GM12878 (cell line): ENCODE measurements at regions not wholly inside any gene's neighbourhood (a gene's known extent, or its start where the extent isn't known, plus 50 kb on each side); places are given as distances from the start of the nearest gene placed in this dataset.

Source experiments
- ATAC-seq: fragments of 200-7000 bp; cut with Tn5 transposase; 3 replicates; pipeline ENCODE4 v1.9.1; 2020; ENCODE audit warnings: mild to moderate bottlenecking, moderate library complexity
- BruUV-seq: library from RNA; stranded (reverse); fragments of 400-500 nt; replicated peaks from 2 replicates; lab custom pipeline; 2021; lab: Mats Ljungman, UMichigan
- CTCF ChIA-PET: fragments of 300-600 bp; sonication (Branson Sonifier 250); formaldehyde crosslinking; extraction: SDS; loops from one replicate; lab custom pipeline; 2021; ENCODE audit warnings: inconsistent platforms; lab: Yijun Ruan, JAX
- POLR2A ChIA-PET: fragments of 350-600 bp; formaldehyde crosslinking; extraction: SDS; loops from one replicate; lab custom pipeline; 2021; ENCODE audit warnings: inconsistent platforms; lab: Charles Lee
- RAD21 ChIA-PET: fragments of 300-600 bp; sonication (Branson Sonifier 250); formaldehyde crosslinking; loops from one replicate; lab custom pipeline; 2023; ENCODE audit warnings: antibody characterized with exemption; ENCODE audit not compliant: unreplicated experiment; lab: Charles Lee
- SMC1A ChIA-PET: fragments of 300-600 bp; sonication (Branson Sonifier 250); formaldehyde crosslinking; loops from one replicate; lab custom pipeline; 2023; ENCODE audit not compliant: unreplicated experiment, uncharacterized antibody; lab: Charles Lee
- DNase-seq: peaks from one replicate; pipeline ENCODE4 v3.0.0-alpha.2; 2011; ENCODE audit warnings: low read depth, low spot score
- FAIRE-seq: peaks from 3 replicates; lab custom pipeline; 2011; peaks lifted over from hg19 to GRCh38; lab: Jason Lieb, UNC
- H2AFZ ChIP-seq: 2 replicates; pipeline ENCODE4 v1.6.0; 2011; ENCODE audit warnings: low read depth, low read length, control low read depth; ENCODE audit not compliant: control insufficient read depth
- H3K27ac ChIP-seq: 2 replicates; pipeline ENCODE4 v1.5.1; 2011; ENCODE audit warnings: control low read depth; ENCODE audit not compliant: control insufficient read depth, insufficient read depth
- H3K27me3 ChIP-seq, 2 experiments: replicated peaks in 1 of 2; 2 replicates each; pipeline versions ENCODE4 v1.6.0 to v1.6.1; 2011; ENCODE audit warnings: low read length in 1 of 2; ENCODE audit not compliant: control insufficient read depth in 2 of 2, insufficient read depth in 2 of 2
- H3K36me3 ChIP-seq, 2 experiments: 2 replicates each; pipeline ENCODE4 v1.5.1; 2011; ENCODE audit warnings: low read length in 1 of 2; ENCODE audit not compliant: control insufficient read depth in 2 of 2, insufficient read depth in 2 of 2
- H3K4me1 ChIP-seq: 2 replicates; pipeline ENCODE4 v1.6.1; 2011; ENCODE audit warnings: mild to moderate bottlenecking, low read length, moderate library complexity, mixed read lengths; ENCODE audit not compliant: control insufficient read depth, insufficient read depth
- H3K4me2 ChIP-seq: 2 replicates; pipeline ENCODE4 v1.6.0; 2011; ENCODE audit warnings: control low read depth; ENCODE audit not compliant: control insufficient read depth, insufficient read depth
- H3K4me3 ChIP-seq: fragments of 200-600 bp; sonication (generic); 2 replicates; pipeline ENCODE4 v1.5.1; 2016
- H3K79me2 ChIP-seq: 2 replicates; pipeline ENCODE4 v1.6.0; 2011; ENCODE audit warnings: low read length; ENCODE audit not compliant: control insufficient read depth, insufficient read depth
- H3K9ac ChIP-seq: 2 replicates; pipeline ENCODE4 v1.8.0; 2011; ENCODE audit warnings: low read length, control low read depth, mixed read lengths; ENCODE audit not compliant: control insufficient read depth, insufficient read depth
- H3K9me3 ChIP-seq: replicated peaks from 3 replicates; pipeline ENCODE4 v1.5.1; 2011; ENCODE audit warnings: mild to moderate bottlenecking, low read length; ENCODE audit not compliant: control insufficient read depth, insufficient read depth
- H4K20me1 ChIP-seq: 2 replicates; pipeline ENCODE4 v1.6.0; 2011; ENCODE audit not compliant: control insufficient read depth, insufficient read depth
- ASH2L ChIP-seq: fragments of 300-600, 200-600 bp; sonication (generic); IDR thresholded peaks from 2 replicates; pipeline ENCODE4 v1.6.1; 2017; ENCODE audit warnings: low read depth, mild to moderate bottlenecking, borderline replicate concordance
- ATF3 ChIP-seq: IDR thresholded peaks from 2 replicates; pipeline ENCODE4 v1.6.1; 2011; ENCODE audit warnings: low read depth, mild to moderate bottlenecking, low read length, moderate library complexity, borderline replicate concordance; ENCODE audit errors: extremely low read depth
- CHD1 ChIP-seq: IDR thresholded peaks from 2 replicates; pipeline ENCODE4 v1.6.1; 2012; ENCODE audit warnings: low read depth, low read length, improper control_type of control experiment
- DPF2 ChIP-seq: fragments of 450-650 bp; IDR thresholded peaks from 2 replicates; pipeline ENCODE4 v1.6.1; 2017; ENCODE audit warnings: mild to moderate bottlenecking
- EP300 ChIP-seq, 2 experiments: fragments of 150-350 bp in 1 of 2; IDR thresholded peaks; 2 replicates each; pipeline ENCODE4 v1.6.1; 2011 to 2012; ENCODE audit warnings: low read depth in 2 of 2, low read length in 2 of 2, borderline replicate concordance in 1 of 2, improper control_type of control experiment in 1 of 2, inconsistent platforms in 1 of 2; ENCODE audit not compliant: control insufficient read depth in 1 of 2
- MYB ChIP-seq: fragments of 150-350 bp; IDR thresholded peaks from 2 replicates; pipeline ENCODE4 v1.6.1; 2014; ENCODE audit warnings: mild to moderate bottlenecking, low read depth, low read length, borderline replicate concordance
- NFXL1 ChIP-seq: fragments of 450-650 bp; IDR thresholded peaks from 2 replicates; pipeline ENCODE4 v1.6.1; 2017; ENCODE audit warnings: antibody characterized with exemption, mild to moderate bottlenecking, borderline replicate concordance
- RCOR1 ChIP-seq: conservative IDR thresholded peaks from 2 replicates; pipeline ENCODE4 v1.6.1; 2012; ENCODE audit warnings: low read depth, low read length, improper control_type of control experiment
- ZBED1 ChIP-seq: IDR thresholded peaks from 2 replicates; pipeline ENCODE4 v1.6.1; 2016; ENCODE audit warnings: borderline replicate concordance
- ZSCAN29 ChIP-seq: fragments of 450-650 bp; IDR thresholded peaks from 2 replicates; pipeline ENCODE4 v1.6.1; 2017; ENCODE audit warnings: mild to moderate bottlenecking, moderate library complexity
- WGBS: methylation state at CpG from one replicate; pipeline ENCODE4 v1.1.6; 2016; ENCODE audit warnings: low lambda C conversion rate; ENCODE audit not compliant: insufficient replicate concordance, insufficient coverage; ENCODE audit errors: missing lambda C conversion rate; 5-methylcytosine and 5-hydroxymethylcytosine counted together
- in situ Hi-C: fragments of 300-500 bp; cut with MboI; formaldehyde crosslinking; loops from 9 replicates; pipeline ENCODE4 v1.14.3; 2018; ENCODE audit warnings: mixed read lengths
- intact Hi-C: fragments of 100-400 bp; cut with micrococcal nuclease; formaldehyde crosslinking; loops from one replicate; pipeline ENCODE4 v1.14.2; 2022; ENCODE audit not compliant: unreplicated experiment
- TF ChIP-seq, protein P1 (sequence below): IDR thresholded peaks from 2 replicates; pipeline ENCODE4 v1.6.1; 2011; ENCODE audit warnings: borderline replicate concordance, low read depth, mild to moderate bottlenecking, moderate library complexity, low read length; ENCODE audit not compliant: insufficient read depth, poor library complexity, severe bottlenecking
- TF ChIP-seq, protein P2 (sequence below): fragments of 450-650 bp; IDR thresholded peaks from 2 replicates; pipeline ENCODE4 v1.6.1; 2017; ENCODE audit warnings: borderline replicate concordance

DNA sequence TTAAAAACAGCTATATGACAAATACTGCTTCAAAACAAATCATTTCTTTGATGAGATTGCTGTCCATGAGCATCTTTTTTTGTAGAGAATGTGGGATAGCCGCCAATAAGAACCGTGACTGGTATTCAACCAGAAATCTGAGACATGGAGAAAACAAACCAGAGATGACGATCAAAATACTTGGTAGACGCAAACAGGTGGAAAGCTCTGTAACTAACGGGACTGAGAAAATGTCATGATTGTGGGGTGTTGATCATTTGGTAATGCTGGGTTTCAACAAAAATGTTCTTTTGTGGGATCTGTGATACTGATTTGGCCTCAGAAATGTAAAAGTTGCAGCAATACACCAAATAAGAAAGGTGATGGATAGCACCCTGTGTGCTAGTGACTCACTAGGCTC, 364.8 kb downstream of the NYAP2 start:
- intact Hi-C loops (no loop called here), in situ Hi-C loops (no loop called here)
- Histone ChIP-seq H3K79me2 (no peaks in the 10 kb centered on the region), H2AFZ (no peak overlapping the region), H4K20me1 (no peaks in the 10 kb centered on the region), H3K9ac (no peak overlapping the region), H3K9me3 (no peaks in the 10 kb centered on the region), H3K4me3 (no peak overlapping the region), H3K36me3 (no peaks in the 10 kb centered on the region), H3K27ac (no peak overlapping the region), H3K27me3 (no peaks in the 10 kb centered on the region; a peak in 1 of 4 replicates), H3K4me1 (no peaks in the 10 kb centered on the region), H3K4me2 (no peak overlapping the region)
- WGBS: 55% methylated on average over 5 of the region's 5 CpGs
- ChIA-PET CTCF (no interaction called here), POLR2A (no interaction called here), SMC1A (no interaction called here), RAD21 (no interaction called here)
- no peak for DNase-seq
- FAIRE-seq: no peak
- no peak for TF ChIP-seq DPF2
- TF ChIP-seq CHD1: no peak
- TF ChIP-seq NFXL1: no peak
- no peak for TF ChIP-seq ZSCAN29
- BruUV-seq: no TSS peak
- ATAC-seq: no peak

GRCh38 chr2:225763711-225764110, 364.2 kb downstream of the NYAP2 start:
- Histone ChIP-seq H3K79me2 (no peaks in the 10 kb centered on the region), H2AFZ (no peak overlapping the region), H3K4me1 (no peaks in the 10 kb centered on the region), H3K36me3 (no peaks in the 10 kb centered on the region), H3K9me3 (no peaks in the 10 kb centered on the region), H3K9ac (no peak overlapping the region), H3K27me3 (no peaks in the 10 kb centered on the region; a peak in 1 of 4 replicates), H3K27ac (no peak overlapping the region), H4K20me1 (no peaks in the 10 kb centered on the region), H3K4me3 (no peak overlapping the region), H3K4me2 (no peak overlapping the region)
- POLR2A ChIA-PET: no interaction called here
- SMC1A ChIA-PET: interaction anchor here (0.8 to 1.7 kb wide), 2 partner anchors 14 to 22 kb away, joined by 3 to 4 read pairs; no protein-coding TSS in a partner anchor
- in situ Hi-C loops (no loop called here), intact Hi-C loops (no loop called here)
- CTCF ChIA-PET: no interaction called here
- WGBS: 0% methylated on average over 2 of the region's 2 CpGs
- ATAC-seq (no peak), FAIRE-seq (no peak), DNase-seq (no peak)
- TF ChIP-seq ASH2L (no peak), NFXL1 (no peak), ZBED1 (no peak), MYB (no peak), RCOR1 (no peak), ATF3 (no peak), EP300 (IDR thresholded peaks at IDR 0.05; ENCODE audit: borderline replicate concordance in 1 of 2, control insufficient read depth in 1 of 2, low read depth in 2 of 2, low read length in 2 of 2) (no peak), DPF2 (no peak)
- TF ChIP-seq, protein P1, sequence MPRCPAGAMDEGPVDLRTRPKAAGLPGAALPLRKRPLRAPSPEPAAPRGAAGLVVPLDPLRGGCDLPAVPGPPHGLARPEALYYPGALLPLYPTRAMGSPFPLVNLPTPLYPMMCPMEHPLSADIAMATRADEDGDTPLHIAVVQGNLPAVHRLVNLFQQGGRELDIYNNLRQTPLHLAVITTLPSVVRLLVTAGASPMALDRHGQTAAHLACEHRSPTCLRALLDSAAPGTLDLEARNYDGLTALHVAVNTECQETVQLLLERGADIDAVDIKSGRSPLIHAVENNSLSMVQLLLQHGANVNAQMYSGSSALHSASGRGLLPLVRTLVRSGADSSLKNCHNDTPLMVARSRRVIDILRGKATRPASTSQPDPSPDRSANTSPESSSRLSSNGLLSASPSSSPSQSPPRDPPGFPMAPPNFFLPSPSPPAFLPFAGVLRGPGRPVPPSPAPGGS: no peak
- TF ChIP-seq, protein P2, sequence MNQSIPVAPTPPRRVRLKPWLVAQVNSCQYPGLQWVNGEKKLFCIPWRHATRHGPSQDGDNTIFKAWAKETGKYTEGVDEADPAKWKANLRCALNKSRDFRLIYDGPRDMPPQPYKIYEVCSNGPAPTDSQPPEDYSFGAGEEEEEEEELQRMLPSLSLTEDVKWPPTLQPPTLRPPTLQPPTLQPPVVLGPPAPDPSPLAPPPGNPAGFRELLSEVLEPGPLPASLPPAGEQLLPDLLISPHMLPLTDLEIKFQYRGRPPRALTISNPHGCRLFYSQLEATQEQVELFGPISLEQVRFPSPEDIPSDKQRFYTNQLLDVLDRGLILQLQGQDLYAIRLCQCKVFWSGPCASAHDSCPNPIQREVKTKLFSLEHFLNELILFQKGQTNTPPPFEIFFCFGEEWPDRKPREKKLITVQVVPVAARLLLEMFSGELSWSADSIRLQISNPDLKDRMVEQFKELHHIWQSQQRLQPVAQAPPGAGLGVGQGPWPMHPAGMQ: no peak
- RAD21 ChIA-PET: no interaction called here
- no TSS peak for BruUV-seq
